GM18498 (cell line): ENCODE measurements at regions not wholly inside any gene's neighbourhood (a gene's known extent, or its start where the extent isn't known, plus 50 kb on each side); places are given as distances from the start of the nearest gene placed in this dataset.

Experiments
- ATAC-seq: cut with Tn5 transposase; IDR thresholded peaks from one replicate; pipeline ENCODE4 v1.9.1; 2021; ENCODE audit warnings: mild to moderate bottlenecking, moderate library complexity; ENCODE audit not compliant: unreplicated experiment

GRCh38 chr22:22082960-22083359 is 100.4 kb upstream of the TOP3B start:
- ATAC-seq, result no peak

GRCh38 chr22:22082229-22082835 is 99.7 kb upstream of the TOP3B start:
- no peak for ATAC-seq

GRCh38 chr22:22080270-22080669 is 97.7 kb upstream of the TOP3B start:
- ATAC-seq, result no peak

- ATAC-seq, result no peak
Measured at GRCh38 chr22:22079404-22080148, 97.0 kb upstream of the TOP3B start.

- ATAC-seq, result no peak
Measured at GRCh38 chr22:22078329-22078728, 95.7 kb upstream of the TOP3B start.

- no peak for ATAC-seq
Measured at GRCh38 chr22:22076932-22077703, 94.5 kb upstream of the TOP3B start.

GRCh38 chr22:22076361-22076760 is 93.8 kb upstream of the TOP3B start:
- no peak for ATAC-seq

GRCh38 chr22:22075382-22076163 is 93.0 kb upstream of the TOP3B start:
- ATAC-seq, result no peak

GRCh38 chr22:22074634-22075381 is 92.2 kb upstream of the TOP3B start:
- ATAC-seq, result no peak

- no peak for ATAC-seq
Measured at GRCh38 chr22:22073769-22074561, 91.4 kb upstream of the TOP3B start.

- ATAC-seq, result no peak
Measured at GRCh38 chr22:22072169-22072836, 89.7 kb upstream of the TOP3B start.

GRCh38 chr22:22071455-22071854 is 88.9 kb upstream of the TOP3B start:
- no peak for ATAC-seq

- no peak for ATAC-seq
Measured at GRCh38 chr22:22070371-22070824, 87.8 kb upstream of the TOP3B start.

GRCh38 chr22:22069450-22070370 is 87.1 kb upstream of the TOP3B start:
- no peak for ATAC-seq

- ATAC-seq, result no peak
Measured at GRCh38 chr22:22068657-22069056, 86.1 kb upstream of the TOP3B start.

- ATAC-seq, result no peak
Measured at GRCh38 chr22:22068025-22068424, 85.4 kb upstream of the TOP3B start.

- ATAC-seq, result no peak
Measured at GRCh38 chr22:22067192-22067591, 84.6 kb upstream of the TOP3B start.

- no peak for ATAC-seq
Measured at GRCh38 chr22:22064580-22064979, 82.0 kb upstream of the TOP3B start.
